NCI-H146 (cell line): ENCODE measurements at regions not wholly inside any gene's neighbourhood (a gene's known extent, or its start where the extent isn't known, plus 50 kb on each side); places are given as distances from the start of the nearest gene placed in this dataset.

ENCODE experiments used
- DNase-seq: peaks from one replicate; lab custom pipeline; 2025; lab: John Stamatoyannopoulos, UW

- DNase-seq: no peak
These were observed 370.2 kb downstream of the MTRR start for GRCh38 chr5:8239198-8239597.

- DNase-seq: no peak
These were observed 370.7 kb downstream of the MTRR start for GRCh38 chr5:8239646-8240045.

- DNase-seq: no peak
These were observed 372.1 kb downstream of the MTRR start for GRCh38 chr5:8241076-8241475.

DNA sequence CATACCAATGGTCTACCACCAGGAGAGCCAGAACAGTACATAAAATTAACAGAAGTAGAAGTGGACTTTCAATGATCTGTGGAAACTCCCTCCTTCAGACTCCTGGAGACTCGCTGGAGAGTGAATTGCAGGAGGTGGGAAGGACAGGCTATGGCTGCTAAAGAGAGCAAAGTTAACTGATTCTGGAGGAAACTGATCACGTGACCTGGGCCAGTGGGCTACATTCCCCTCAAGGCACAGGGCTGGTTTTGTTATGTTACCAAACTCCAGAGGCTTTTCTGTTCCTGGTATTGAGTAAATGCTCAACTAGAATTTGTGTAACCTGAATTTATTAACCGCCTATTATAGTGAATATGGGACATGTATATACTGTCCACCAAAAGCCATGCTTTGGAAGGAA, 372.6 kb downstream of the MTRR start:
- no peak for DNase-seq

DNA sequence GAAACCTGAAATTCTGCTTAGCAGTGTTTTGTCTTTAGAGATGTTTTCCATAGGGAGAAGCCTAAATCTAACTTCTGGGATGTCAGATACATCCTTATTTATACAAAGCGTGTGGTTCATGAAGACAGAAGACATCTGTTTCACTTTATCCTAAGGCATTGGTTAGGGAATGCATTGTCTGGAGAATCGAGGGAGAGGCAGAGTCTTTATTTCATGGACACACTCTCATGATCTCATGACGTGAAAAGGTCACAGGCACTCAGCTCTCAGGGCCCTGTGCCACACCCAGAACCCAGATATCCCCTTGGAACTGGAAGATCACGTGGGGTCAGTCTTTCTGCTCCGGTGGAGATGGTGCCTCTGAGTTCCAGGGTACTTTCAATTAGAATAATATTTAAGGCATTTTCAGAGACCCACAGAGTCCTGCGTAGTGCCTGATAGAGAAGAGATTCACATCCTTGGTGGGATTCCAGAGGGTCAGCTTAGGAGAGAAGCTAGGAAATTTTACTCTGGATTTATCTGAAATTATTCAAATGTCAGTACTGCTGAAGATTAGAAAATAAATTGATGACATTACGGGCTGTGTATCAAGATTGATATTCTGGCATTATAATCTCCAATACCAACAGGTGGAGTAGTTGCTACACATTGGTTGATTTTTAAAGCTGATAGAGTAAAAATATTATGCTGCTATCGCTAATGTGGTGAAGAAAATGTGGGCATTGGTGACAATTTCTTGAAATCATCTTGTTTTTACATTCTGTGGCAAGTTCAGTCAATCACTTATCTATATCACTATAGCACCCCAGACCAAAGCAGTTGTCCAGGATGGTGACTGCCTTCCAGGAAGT, 378.3 kb downstream of the MTRR start:
- DNase-seq: no peak

- no peak for DNase-seq
These were observed 384.4 kb downstream of the MTRR start for GRCh38 chr5:8253376-8253775.

GRCh38 chr5:8254674-8255073, 385.7 kb downstream of the MTRR start:
- no peak for DNase-seq

- DNase-seq: no peak
These were observed 389.9 kb downstream of the MTRR start for GRCh38 chr5:8258801-8259200.

DNA sequence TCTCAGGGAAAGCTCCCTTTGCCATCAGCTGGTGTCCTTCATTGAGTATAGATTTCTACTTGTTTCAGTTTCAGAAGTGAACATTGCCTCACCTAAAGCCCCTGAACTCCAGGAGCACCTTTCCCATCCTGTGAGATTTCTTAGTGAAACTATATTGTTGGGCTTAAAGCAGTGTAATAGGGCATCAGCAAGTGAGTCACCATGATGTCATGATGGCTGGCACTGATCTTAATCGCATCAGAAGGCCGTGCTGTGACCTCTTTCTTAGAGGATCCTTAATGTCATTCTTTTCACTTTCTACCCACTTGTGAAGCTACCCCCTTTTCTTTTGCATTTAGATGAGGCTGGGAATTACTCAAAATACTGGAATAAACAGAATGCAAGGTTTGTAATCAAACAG, 401.3 kb downstream of the MTRR start:
- DNase-seq: no peak

- no peak for DNase-seq
These were observed 411.9 kb downstream of the MTRR start for GRCh38 chr5:8280711-8281363.

- DNase-seq: no peak
These were observed 419.4 kb downstream of the MTRR start for GRCh38 chr5:8288334-8288733.

DNA sequence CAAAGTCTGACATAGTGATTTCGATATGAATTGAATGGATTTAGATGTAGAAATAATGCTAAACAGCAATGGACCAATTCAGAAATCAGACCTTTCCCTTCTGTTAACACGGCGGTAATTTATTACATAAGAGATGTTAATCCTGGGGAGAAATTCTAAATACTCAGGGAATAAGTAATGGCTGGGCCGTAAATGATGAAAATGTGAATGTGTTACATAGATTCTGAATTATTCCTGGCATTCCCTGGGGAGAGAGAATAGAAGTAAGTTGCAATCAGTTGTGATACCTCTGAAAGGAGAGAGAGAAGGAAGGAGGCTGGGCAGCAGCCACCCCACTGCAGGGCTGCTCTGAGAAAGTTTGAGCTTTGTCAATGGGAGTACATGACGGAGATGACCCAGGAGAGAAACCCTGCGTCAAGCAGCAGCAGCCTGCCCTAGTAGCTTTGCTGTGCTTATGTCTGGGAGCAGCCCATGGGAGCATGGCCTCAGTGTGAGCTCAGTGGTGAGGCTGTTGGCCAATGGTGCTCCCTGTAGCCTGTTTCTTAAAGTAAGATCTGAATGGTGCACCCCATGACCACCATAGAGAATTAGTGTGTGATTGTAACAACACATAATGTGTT, 420.1 kb downstream of the MTRR start:
- no peak for DNase-seq

- no peak for DNase-seq
These were observed 420.8 kb downstream of the MTRR start for GRCh38 chr5:8289779-8290178.

DNA sequence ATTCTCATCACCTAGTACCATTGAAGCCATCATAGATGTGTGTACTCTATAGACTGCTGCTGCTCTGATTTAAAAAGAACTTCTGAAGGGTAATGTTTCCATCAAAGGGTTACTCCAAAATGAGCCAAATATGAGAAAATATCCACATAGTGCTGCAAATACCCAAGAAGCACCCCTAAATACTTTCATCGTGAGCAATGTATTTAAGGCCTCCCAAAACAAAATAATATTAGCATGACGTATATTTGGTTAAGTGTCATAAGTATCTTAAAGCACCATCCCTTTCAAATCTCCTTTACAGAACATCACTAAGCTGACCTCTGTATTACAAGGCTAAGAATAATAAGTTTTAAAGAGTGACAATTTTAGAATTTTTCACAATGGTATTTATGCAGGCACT, 421.8 kb downstream of the MTRR start:
- no peak for DNase-seq

GRCh38 chr5:8291641-8292040, 422.7 kb downstream of the MTRR start:
- no peak for DNase-seq

DNA sequence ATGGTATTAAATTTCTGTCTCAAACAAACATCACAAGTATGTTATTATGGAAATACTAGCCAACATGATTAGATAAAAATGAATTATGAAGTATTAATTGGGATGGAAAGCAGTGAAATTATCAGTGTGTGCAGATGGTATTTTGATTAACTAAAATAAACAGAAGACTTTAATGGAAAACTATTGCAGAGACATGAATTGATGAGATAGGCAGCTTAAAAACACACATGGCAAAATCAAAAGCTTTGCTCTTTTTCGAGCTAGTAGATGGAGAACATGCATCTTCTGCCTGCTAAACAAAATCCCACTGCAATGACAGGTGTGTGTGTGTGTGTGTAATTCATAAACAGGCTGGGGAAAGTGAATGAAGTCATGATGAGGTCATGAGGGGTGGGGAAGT, 426.2 kb downstream of the MTRR start:
- DNase-seq: no peak

GRCh38 chr5:8299716-8300115, 430.8 kb downstream of the MTRR start:
- DNase-seq: no peak

- no peak for DNase-seq
These were observed 435.4 kb downstream of the MTRR start for GRCh38 chr5:8304341-8304740.

DNA sequence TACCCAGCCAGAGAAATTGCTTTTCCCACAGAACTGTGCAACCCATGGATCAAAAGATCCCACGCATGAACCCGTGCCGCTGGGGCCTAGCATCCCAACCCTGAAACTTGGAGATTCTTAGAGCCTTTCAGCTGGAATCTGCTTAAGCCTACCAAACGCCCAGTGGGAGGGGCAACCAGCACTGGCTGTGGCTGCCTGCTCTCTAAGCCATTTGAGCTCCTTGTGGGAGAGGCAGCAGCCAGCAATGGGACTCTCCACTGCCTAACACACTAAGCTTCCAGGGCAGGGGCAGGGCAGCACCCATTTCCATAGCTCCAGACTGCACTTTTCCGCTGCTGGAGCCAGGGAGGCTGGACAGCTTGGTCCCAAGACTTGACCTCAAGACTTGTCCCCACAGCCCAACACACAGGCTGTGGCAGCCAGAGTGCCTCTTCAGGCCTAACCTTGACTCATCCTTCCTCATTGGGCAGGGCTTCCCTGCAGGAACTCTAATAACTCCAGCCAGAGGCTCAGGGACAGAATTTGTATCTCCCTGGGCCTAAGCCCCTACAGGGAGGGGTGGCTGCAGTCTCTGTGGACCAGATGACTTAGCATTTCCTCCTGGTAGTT, 437.4 kb downstream of the MTRR start:
- DNase-seq: no peak

DNA sequence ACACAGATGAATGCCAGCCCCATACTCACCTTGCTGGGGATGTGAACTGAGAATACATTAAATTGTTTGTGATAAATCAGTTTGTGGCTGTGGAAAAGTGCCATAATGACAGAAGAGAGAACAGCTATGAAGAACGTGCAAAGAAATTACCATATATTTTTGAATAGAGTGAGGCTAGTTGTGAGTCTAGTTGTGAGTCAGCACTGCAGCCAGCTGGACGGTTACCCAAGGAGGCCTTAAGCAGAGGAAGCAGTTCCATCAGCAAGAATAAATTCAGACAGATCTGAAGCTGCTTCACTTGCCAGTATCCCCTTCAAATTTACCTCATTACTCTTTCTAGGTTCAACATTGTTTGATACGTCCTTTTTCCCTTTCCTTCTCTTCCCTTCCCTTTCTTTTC, 446.0 kb downstream of the MTRR start:
- DNase-seq: no peak

- DNase-seq: no peak
These were observed 447.8 kb downstream of the MTRR start for GRCh38 chr5:8316608-8317280.

DNA sequence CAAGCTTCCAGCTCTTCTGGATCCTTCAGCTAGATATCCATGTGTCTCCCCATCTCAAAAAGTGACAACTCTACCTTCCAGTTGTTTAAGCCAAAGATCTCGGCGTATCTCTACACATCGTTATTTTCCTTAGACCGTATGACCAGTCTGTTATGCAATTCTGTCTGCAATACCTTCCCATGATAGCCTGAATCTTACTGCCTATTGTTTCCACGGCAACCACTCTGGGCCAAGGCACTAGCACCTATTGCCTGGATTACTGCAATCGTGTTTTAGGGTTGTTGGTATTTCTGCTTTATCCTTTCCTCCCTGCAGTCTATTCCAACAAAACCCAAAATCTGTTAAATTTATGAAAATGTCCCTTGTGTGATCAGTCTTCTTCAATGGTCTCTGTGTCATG, 448.4 kb downstream of the MTRR start:
- DNase-seq: no peak
